CD4-positive, alpha-beta T cell (primary cell): ENCODE measurements at regions not wholly inside any gene's neighbourhood (a gene's known extent, or its start where the extent isn't known, plus 50 kb on each side); places are given as distances from the start of the nearest gene placed in this dataset.

Experiments used
- ATAC-seq: fragments of 200-7000 bp; cut with Tn5 transposase; one replicate; pipeline ENCODE4 v1.10.0; 2022; ENCODE audit warnings: mild to moderate bottlenecking; ENCODE audit not compliant: poor library complexity
- CTCF ChIA-PET: fragments of 350-600 bp; sonication (Branson Sonifier 250); formaldehyde crosslinking; loops from one replicate; lab custom pipeline; 2021; ENCODE audit warnings: antibody characterized with exemption, inconsistent platforms; lab: Charles Lee
- POLR2A ChIA-PET: fragments of 350-600 bp; sonication (Branson Sonifier 250); formaldehyde crosslinking; loops from one replicate; lab custom pipeline; 2021; ENCODE audit warnings: antibody characterized with exemption, inconsistent platforms; lab: Charles Lee
- DNase-seq, 14 experiments: peaks; one replicate each; pipeline ENCODE4 v3.0.0-alpha.2; 2013 to 2020; ENCODE audit warnings: mixed read lengths in 2 of 14
- H3K27ac ChIP-seq, 2 donors: one replicate each; pipeline versions ENCODE4 v1.5.1 to v1.7.0; 2013; ENCODE audit warnings: low read length in 2 of 2, low read depth in 1 of 2, mild to moderate bottlenecking in 1 of 2
- H3K27me3 ChIP-seq, 2 experiments: 1 replicate in 1 of 2; 2 replicates in 1 of 2; pipeline versions ENCODE4 v1.6.1 to v1.7.0; 2013; ENCODE audit warnings: low read length in 2 of 2, control low read depth in 1 of 2, mild to moderate bottlenecking in 1 of 2, moderate library complexity in 1 of 2; ENCODE audit not compliant: insufficient read depth in 2 of 2, control insufficient read depth in 1 of 2
- H3K36me3 ChIP-seq: one replicate; pipeline ENCODE4 v1.6.1; 2013; ENCODE audit warnings: low read length, control low read depth; ENCODE audit not compliant: insufficient read depth
- H3K4me1 ChIP-seq: one replicate; pipeline ENCODE4 v1.6.1; 2013; ENCODE audit warnings: low read length, control low read depth; ENCODE audit not compliant: insufficient read depth
- H3K4me3 ChIP-seq: one replicate; pipeline ENCODE4 v1.5.1; 2013; ENCODE audit warnings: mild to moderate bottlenecking, low read length, moderate library complexity
- H3K9me3 ChIP-seq, 2 experiments: 1 replicate in 1 of 2; 2 replicates in 1 of 2; pipeline versions ENCODE4 v1.6.1 to v1.7.0; 2013; ENCODE audit warnings: low read length in 2 of 2, mild to moderate bottlenecking in 2 of 2, control low read depth in 1 of 2, moderate library complexity in 1 of 2; ENCODE audit not compliant: control insufficient read depth in 1 of 2, insufficient read depth in 1 of 2
- H3K27ac Mint-ChIP-seq: one replicate; pipeline ENCODE4 v1.8.0; 2020; ENCODE audit warnings: mixed read lengths
- H3K27me3 Mint-ChIP-seq: one replicate; pipeline ENCODE4 v1.8.0; 2021; ENCODE audit warnings: mixed read lengths
- H3K36me3 Mint-ChIP-seq: one replicate; pipeline ENCODE4 v1.8.0; 2021; ENCODE audit warnings: low read depth, mixed read lengths
- H3K4me1 Mint-ChIP-seq: one replicate; pipeline ENCODE4 v1.8.0; 2021; ENCODE audit warnings: low read depth, mixed read lengths
- H3K4me3 Mint-ChIP-seq: one replicate; pipeline ENCODE4 v1.8.0; 2020; ENCODE audit warnings: mild to moderate bottlenecking, mixed read lengths
- H3K9me3 Mint-ChIP-seq: one replicate; pipeline ENCODE4 v1.8.0; 2020; ENCODE audit warnings: mixed read lengths
- intact Hi-C, 2 experiments: fragments of 100-400 bp; cut with DNase I in 1 of 2; cut with micrococcal nuclease in 1 of 2; formaldehyde crosslinking; loops; one replicate each; pipeline versions ENCODE4 v1.15.1 to v1.9.0; 2023 to 2025; cut with DNase I, micrococcal nuclease
- TF ChIP-seq, protein P1 (sequence below): fragments of 200-600 bp; IDR thresholded peaks from one replicate; pipeline ENCODE4 v1.8.0; 2022; ENCODE audit warnings: antibody characterized with exemption, mild to moderate bottlenecking

GRCh38 chr3:34998902-34999301 is 640.4 kb upstream of the ARPP21 start:
- H3K27me3 ChIP-seq, result no peaks in the 10 kb centered on the region
- no peak overlapping the region for H3K27ac ChIP-seq
- POLR2A ChIA-PET, result interaction anchor here (0.7 kb wide), 1 partner anchor 126 kb away, joined by 3 read pairs; no protein-coding TSS in a partner anchor
- no peaks in the 10 kb centered on the region for H3K27me3 Mint-ChIP-seq
- ATAC-seq, result no peak
- DNase-seq, result no peak
- H3K4me1 ChIP-seq, result no peaks in the 10 kb centered on the region
- peaks cover 0 to 3% of the 10 kb centered on the region in 2 experiments for H3K9me3 ChIP-seq
- no peak overlapping the region for H3K4me3 Mint-ChIP-seq
- H3K4me3 ChIP-seq, result no peak overlapping the region
- H3K4me1 Mint-ChIP-seq, result no peaks in the 10 kb centered on the region
- intact Hi-C loops, result no loop called here
- H3K9me3 Mint-ChIP-seq, result peaks cover 2% of the 10 kb centered on the region
- no peak overlapping the region for H3K27ac Mint-ChIP-seq
- CTCF ChIA-PET, result no interaction called here
- H3K36me3 ChIP-seq, result no peaks in the 10 kb centered on the region
- no peaks in the 10 kb centered on the region for H3K36me3 Mint-ChIP-seq
- TF ChIP-seq, protein P1, sequence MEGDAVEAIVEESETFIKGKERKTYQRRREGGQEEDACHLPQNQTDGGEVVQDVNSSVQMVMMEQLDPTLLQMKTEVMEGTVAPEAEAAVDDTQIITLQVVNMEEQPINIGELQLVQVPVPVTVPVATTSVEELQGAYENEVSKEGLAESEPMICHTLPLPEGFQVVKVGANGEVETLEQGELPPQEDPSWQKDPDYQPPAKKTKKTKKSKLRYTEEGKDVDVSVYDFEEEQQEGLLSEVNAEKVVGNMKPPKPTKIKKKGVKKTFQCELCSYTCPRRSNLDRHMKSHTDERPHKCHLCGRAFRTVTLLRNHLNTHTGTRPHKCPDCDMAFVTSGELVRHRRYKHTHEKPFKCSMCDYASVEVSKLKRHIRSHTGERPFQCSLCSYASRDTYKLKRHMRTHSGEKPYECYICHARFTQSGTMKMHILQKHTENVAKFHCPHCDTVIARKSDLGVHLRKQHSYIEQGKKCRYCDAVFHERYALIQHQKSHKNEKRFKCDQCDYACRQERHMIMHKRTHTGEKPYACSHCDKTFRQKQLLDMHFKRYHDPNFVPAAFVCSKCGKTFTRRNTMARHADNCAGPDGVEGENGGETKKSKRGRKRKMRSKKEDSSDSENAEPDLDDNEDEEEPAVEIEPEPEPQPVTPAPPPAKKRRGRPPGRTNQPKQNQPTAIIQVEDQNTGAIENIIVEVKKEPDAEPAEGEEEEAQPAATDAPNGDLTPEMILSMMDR, result no peak

GRCh38 chr3:35012214-35012613 is 627.1 kb upstream of the ARPP21 start:
- ATAC-seq (no peak), DNase-seq (no peak)
- no peak overlapping the region for H3K4me3 Mint-ChIP-seq
- H3K27me3 ChIP-seq, result no peaks in the 10 kb centered on the region
- H3K9me3 Mint-ChIP-seq, result no peaks in the 10 kb centered on the region
- intact Hi-C loops, result no loop called here
- POLR2A ChIA-PET, result no interaction called here
- CTCF ChIA-PET, result no interaction called here
- H3K27me3 Mint-ChIP-seq, result no peaks in the 10 kb centered on the region
- H3K4me1 Mint-ChIP-seq, result no peaks in the 10 kb centered on the region
- peaks cover 0 to 8% of the 10 kb centered on the region in 2 experiments for H3K9me3 ChIP-seq
- H3K36me3 Mint-ChIP-seq, result no peaks in the 10 kb centered on the region
- TF ChIP-seq, protein P1, result no peak
- H3K4me3 ChIP-seq, result no peak overlapping the region
- no peak overlapping the region for H3K27ac Mint-ChIP-seq
- H3K4me1 ChIP-seq, result no peaks in the 10 kb centered on the region
- no peaks in the 10 kb centered on the region for H3K36me3 ChIP-seq
- no peak overlapping the region for H3K27ac ChIP-seq

- intact Hi-C loops, result no loop called here
- Histone ChIP-seq H3K27ac (no peak overlapping the region), H3K36me3 (no peaks in the 10 kb centered on the region), H3K9me3 (peaks cover 7 to 9% of the 10 kb centered on the region in 2 experiments), H3K27me3 (no peaks in the 10 kb centered on the region), H3K4me3 (no peak overlapping the region), H3K4me1 (no peaks in the 10 kb centered on the region)
- Mint-ChIP-seq H3K4me1 (no peaks in the 10 kb centered on the region), H3K36me3 (no peaks in the 10 kb centered on the region), H3K9me3 (peaks cover 16% of the 10 kb centered on the region), H3K27ac (no peak overlapping the region), H3K4me3 (no peak overlapping the region), H3K27me3 (no peaks in the 10 kb centered on the region)
- POLR2A ChIA-PET, result no interaction called here
- ATAC-seq, result no peak
- CTCF ChIA-PET, result no interaction called here
- DNase-seq, result no peak
- TF ChIP-seq, protein P1, result no peak
Measured at GRCh38 chr3:35028157-35028556, 611.2 kb upstream of the ARPP21 start.
